ENCODE measurements at regions not wholly inside any gene's neighbourhood (a gene's known extent, or its start where the extent isn't known, plus 50 kb on each side); places are given as distances from the start of the nearest gene placed in this dataset.

- H3K27ac ChIP-seq (ENCODE audit: low read depth, low read length) = no peak overlapping the region
- CTCF ChIA-PET = interaction anchor here (0.5 to 9.6 kb wide), 27 partner anchors 9 to 1992 kb away, joined by 3 to 122 read pairs (median 4); partner anchors contain the start of genes IKZF2 and SPAG16
- H3K9me3 ChIP-seq (ENCODE audit: control insufficient read depth, insufficient read depth, low read length) = no peaks in the 10 kb centered on the region
- DNase-seq (ENCODE audit: low read depth, low spot score) = no peak
- no peaks in the 10 kb centered on the region for H3K27me3 ChIP-seq (ENCODE audit: control insufficient read depth, insufficient read depth, low read length)
- TF ChIP-seq CTCF (IDR thresholded peaks at IDR 0.05; ENCODE audit: low read depth, low read length) = peak; percentile 66
- no peak overlapping the region for H3K4me3 ChIP-seq (ENCODE audit: low read depth, low read length)
- POLR2A ChIA-PET = interaction anchor here (0.7 kb wide), 1 partner anchor 376 kb away, joined by 4 read pairs; no protein-coding TSS in a partner anchor
These were observed 238.5 kb upstream of the ERBB4 start for GRCh38 chr2:212777020-212777491.

GRCh38 chr2:212773808-212774339, 235.3 kb upstream of the ERBB4 start:
- CTCF ChIA-PET = interaction anchor here (0.6 to 9.6 kb wide), 7 partner anchors 87 to 1762 kb away, joined by 3 to 81 read pairs (median 3); no protein-coding TSS in a partner anchor

GRCh38 chr2:212770240-212770639, 231.6 kb upstream of the ERBB4 start:
- DNase-seq (ENCODE audit: low read depth, low spot score) = no peak
- Histone ChIP-seq H3K27me3 (ENCODE audit: control insufficient read depth, insufficient read depth, low read length) (no peaks in the 10 kb centered on the region), H3K4me3 (ENCODE audit: low read depth, low read length) (no peak overlapping the region), H3K9me3 (ENCODE audit: control insufficient read depth, insufficient read depth, low read length) (no peaks in the 10 kb centered on the region), H3K27ac (ENCODE audit: low read depth, low read length) (no peak overlapping the region)
- TF ChIP-seq CTCF (IDR thresholded peaks at IDR 0.05; ENCODE audit: low read depth, low read length) = no peak
- CTCF ChIA-PET = interaction anchor here (1.3 kb wide), 1 partner anchor 378 kb away, joined by 4 read pairs; no protein-coding TSS in a partner anchor
- POLR2A ChIA-PET = no interaction called here

More at GRCh38 chr2:212773808-212774339, 235.3 kb upstream of the ERBB4 start:
- TF ChIP-seq CTCF (IDR thresholded peaks at IDR 0.05; ENCODE audit: low read depth, low read length) = no peak
- no peak for DNase-seq (ENCODE audit: low read depth, low spot score)
- Histone ChIP-seq H3K4me3 (ENCODE audit: low read depth, low read length) (no peak overlapping the region), H3K27ac (ENCODE audit: low read depth, low read length) (no peak overlapping the region), H3K27me3 (ENCODE audit: control insufficient read depth, insufficient read depth, low read length) (no peaks in the 10 kb centered on the region), H3K9me3 (ENCODE audit: control insufficient read depth, insufficient read depth, low read length) (no peaks in the 10 kb centered on the region)
- POLR2A ChIA-PET = no interaction called here

- H3K4me3 ChIP-seq (ENCODE audit: low read depth, low read length) = no peak overlapping the region
- no peaks in the 10 kb centered on the region for H3K9me3 ChIP-seq (ENCODE audit: control insufficient read depth, insufficient read depth, low read length)
- CTCF ChIA-PET = no interaction called here
- TF ChIP-seq CTCF (IDR thresholded peaks at IDR 0.05; ENCODE audit: low read depth, low read length) = no peak
- DNase-seq (ENCODE audit: low read depth, low spot score) = no peak
- POLR2A ChIA-PET = no interaction called here
- no peak overlapping the region for H3K27ac ChIP-seq (ENCODE audit: low read depth, low read length)
- no peaks in the 10 kb centered on the region for H3K27me3 ChIP-seq (ENCODE audit: control insufficient read depth, insufficient read depth, low read length)
These were observed 228.3 kb upstream of the ERBB4 start for GRCh38 chr2:212766921-212767320.

GRCh38 chr2:212752730-212753351, 214.2 kb upstream of the ERBB4 start:
- DNase-seq (ENCODE audit: low read depth, low spot score) = no peak

More at GRCh38 chr2:212752730-212753351, 214.2 kb upstream of the ERBB4 start:
- no peaks in the 10 kb centered on the region for H3K27me3 ChIP-seq (ENCODE audit: control insufficient read depth, insufficient read depth, low read length)
- no peak for TF ChIP-seq CTCF (IDR thresholded peaks at IDR 0.05; ENCODE audit: low read depth, low read length)
- ChIA-PET CTCF (no interaction called here), POLR2A (no interaction called here)
- peaks cover 7% of the 10 kb centered on the region; the same call in 1 of the 2 replicates for H3K9me3 ChIP-seq (ENCODE audit: control insufficient read depth, insufficient read depth, low read length)
- no peak overlapping the region for H3K27ac ChIP-seq (ENCODE audit: low read depth, low read length)
- no peak overlapping the region for H3K4me3 ChIP-seq (ENCODE audit: low read depth, low read length)
